HG02943 (cell line): ENCODE measurements at regions not wholly inside any gene's neighbourhood (a gene's known extent, or its start where the extent isn't known, plus 50 kb on each side); places are given as distances from the start of the nearest gene placed in this dataset.

Experiments
- ATAC-seq: cut with Tn5 transposase; IDR thresholded peaks from one replicate; pipeline ENCODE4 v1.9.1; 2021; ENCODE audit warnings: mild to moderate bottlenecking, low read depth, moderate library complexity; ENCODE audit not compliant: unreplicated experiment

DNA sequence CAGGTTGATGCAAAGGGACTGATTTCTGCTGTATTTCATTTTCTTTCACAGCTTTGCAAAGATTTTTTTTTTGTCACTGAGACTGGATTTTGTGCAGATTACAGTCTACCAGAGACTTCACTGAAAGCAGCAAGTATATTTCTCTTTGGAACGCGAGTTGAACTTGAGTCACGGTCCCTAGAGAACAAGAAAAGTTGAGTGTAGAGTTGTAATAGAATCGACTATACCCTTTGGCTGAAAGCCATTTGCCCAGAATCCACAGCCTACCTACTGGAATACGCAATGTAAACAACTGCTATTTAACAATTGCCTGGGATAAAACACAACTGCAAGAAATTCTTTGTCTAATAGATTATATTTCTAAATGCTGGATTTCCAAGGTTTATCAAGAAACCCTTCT, 520.6 kb downstream of the HDGFL1 start:
- no peak for ATAC-seq

- no peak for ATAC-seq
These were observed 522.4 kb downstream of the HDGFL1 start for GRCh38 chr6:23091795-23092194.

- ATAC-seq, result no peak
These were observed 527.5 kb downstream of the HDGFL1 start for GRCh38 chr6:23096876-23097275.

DNA sequence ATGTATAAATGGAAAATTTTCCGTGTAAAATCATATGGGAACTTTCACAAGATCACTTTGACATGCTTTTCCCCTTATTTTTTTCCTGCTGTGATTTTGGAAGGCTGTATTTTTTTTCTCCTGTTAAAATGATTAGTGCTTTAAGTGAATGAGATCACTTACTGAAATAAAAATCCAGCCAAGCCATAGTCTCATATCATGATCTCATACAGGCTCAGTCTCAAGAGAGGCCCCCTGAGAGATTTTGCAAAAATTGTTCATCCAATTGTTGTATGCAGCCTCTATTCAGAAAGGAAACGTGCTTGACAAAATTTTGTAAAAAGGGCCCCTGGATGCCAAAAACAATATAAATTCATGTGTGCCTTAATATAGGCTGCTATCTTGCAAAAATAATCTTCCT, 528.2 kb downstream of the HDGFL1 start:
- ATAC-seq, result no peak

DNA sequence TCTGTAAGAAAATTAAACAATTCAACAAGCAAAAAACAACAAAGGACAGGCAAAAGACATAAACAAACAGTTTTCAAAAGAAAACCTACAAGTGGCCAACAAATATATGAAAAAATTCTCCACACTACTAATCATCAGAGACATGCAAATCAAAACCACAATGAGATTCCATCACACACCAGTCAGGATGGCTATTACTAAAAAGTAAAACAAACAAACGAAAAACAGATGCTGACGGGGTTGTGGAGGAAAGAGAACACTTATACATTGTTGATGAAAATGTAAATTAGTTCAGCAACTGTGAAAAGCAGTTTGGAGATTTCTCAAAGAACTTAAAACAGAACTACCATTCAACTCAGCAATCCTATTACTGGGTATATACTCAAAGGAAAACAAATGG, 537.6 kb downstream of the HDGFL1 start:
- no peak for ATAC-seq

DNA sequence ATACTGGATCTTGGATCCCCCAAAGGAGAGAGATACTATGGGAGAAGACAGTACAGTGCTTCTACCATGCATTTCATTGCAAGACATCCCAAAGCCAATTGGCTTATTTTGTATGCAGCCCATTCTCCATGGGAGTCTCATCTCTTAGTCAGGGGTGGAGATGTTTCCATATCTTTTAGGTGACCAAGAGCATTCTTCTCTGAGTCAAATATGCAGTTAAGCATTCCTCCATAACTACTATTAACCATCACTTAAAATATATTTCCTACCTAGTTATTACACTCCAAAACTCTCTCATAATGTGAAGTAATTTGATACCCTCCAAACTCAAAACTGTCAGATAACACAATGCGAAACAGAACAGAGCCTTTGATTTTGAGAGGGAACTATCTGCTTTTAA, 542.6 kb downstream of the HDGFL1 start:
- ATAC-seq, result no peak

GRCh38 chr6:23114812-23115504, 545.6 kb downstream of the HDGFL1 start:
- ATAC-seq, result no peak

DNA sequence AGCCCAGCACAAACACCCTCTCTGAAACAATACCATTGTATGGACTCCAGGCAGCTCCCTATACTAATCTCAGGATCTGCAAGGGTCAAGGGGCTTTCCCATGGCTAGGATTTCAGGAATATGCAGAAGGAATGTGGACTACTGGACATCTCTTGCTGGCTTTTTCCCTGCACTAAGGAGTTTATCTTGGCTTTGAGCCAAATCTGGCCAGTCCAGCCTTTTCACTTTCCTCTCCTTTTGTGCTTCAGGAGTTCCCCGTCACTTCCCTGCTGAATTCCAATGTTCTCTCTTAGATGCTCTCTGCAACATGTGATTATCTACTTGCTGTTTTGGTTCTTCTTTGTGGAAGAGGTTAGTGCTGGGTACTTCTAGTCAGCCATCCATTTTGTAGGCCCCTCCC, 568.2 kb downstream of the HDGFL1 start:
- ATAC-seq, result no peak

DNA sequence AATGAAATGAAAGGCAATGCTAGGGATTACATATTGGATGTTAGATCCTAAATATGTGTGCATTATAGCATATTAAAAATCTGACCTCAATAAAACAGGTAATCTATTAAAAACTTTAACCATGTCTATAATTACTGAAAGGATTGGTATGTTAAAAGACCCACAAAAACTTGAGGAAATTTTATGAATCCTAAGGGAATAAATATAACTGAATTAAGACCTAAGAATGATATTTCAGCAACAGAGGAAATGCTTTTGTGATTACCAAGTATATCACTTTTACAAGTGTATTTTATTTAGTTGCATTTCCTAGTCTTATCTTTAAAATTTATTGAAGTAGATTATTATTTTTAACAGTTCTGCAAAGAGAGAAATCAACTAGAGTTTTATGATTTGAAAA, 571.5 kb downstream of the HDGFL1 start:
- ATAC-seq, result no peak

- no peak for ATAC-seq
These were observed 576.4 kb downstream of the HDGFL1 start for GRCh38 chr6:23145781-23146180.

DNA sequence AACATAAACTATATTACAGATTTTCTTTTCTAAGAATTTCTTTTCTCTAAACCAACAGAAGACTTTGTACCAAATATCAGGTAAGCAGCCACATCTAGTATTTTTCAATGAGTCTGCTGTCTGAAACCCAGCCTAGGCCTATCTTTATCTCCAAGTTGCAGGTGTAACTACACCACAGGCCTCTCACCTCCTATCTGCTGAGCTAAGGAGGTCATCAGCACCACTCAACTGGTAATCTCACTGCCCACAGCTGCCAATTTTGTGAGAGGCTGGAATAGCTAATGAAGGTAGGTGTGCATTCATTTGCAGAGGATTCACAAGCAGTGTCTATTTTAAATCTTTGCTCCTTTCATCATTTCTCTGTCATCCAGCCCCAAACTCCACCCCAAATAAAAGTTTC, 584.8 kb downstream of the HDGFL1 start:
- ATAC-seq, result no peak

- ATAC-seq, result no peak
These were observed 600.7 kb downstream of the HDGFL1 start for GRCh38 chr6:23170049-23170448.

GRCh38 chr6:23173234-23173633, 603.9 kb downstream of the HDGFL1 start:
- ATAC-seq, result no peak

- no peak for ATAC-seq
These were observed 605.5 kb downstream of the HDGFL1 start for GRCh38 chr6:23174781-23175361.

DNA sequence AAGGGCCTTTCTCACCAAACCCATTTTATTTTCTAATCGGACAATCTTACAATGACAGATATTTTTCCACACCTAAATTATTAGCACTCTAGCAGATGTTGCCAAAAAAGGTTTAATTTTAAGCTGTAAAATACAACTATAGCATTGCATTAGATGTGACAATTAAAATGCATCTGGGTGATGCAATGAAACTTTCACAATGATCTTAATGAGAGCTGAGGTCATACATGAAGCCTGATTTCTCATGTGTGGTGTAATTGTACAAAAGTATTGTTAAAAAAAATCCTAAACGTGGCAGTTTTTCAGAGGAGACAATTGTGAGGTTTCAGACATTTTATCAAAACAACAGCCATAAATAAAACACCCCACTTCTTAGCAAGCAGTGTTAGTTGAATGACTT, 606.0 kb downstream of the HDGFL1 start:
- ATAC-seq, result no peak

DNA sequence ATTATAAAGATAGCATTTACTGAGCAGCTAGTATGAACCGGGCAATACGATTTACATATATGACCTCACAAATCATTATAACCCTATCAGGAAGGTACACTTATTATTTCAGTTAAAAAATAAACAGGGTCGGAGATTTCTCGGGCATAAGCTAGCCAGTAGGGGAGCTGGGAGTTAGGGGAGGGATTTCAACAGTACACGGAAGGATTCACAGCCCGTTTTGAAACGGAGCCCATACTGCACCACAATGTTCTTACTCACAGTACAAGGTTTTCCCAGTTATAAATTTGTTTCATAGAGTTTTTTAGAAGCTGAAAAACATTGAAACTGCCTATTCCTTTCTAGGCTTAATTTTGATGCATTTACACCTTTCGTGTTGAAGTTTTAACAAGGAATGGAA, 607.1 kb downstream of the HDGFL1 start:
- no peak for ATAC-seq

DNA sequence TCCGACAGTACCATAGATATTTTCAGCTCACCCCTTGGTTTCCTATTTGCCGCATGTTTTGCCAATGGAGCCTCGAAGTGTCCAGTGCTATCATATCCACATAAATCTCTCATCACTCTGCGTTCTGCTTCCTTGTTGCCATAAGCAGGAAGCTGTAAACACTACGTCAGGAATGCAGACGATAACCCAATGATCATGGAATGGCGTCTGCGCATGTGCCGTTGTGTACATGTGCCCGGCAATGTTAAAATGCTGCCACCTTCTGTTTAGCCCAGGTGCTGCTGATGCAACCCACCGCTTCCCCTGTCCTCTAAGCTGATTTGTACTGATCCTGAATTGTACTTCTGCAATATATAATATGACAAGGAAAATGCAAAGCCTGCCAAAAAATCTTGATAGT, 607.5 kb downstream of the HDGFL1 start:
- no peak for ATAC-seq

DNA sequence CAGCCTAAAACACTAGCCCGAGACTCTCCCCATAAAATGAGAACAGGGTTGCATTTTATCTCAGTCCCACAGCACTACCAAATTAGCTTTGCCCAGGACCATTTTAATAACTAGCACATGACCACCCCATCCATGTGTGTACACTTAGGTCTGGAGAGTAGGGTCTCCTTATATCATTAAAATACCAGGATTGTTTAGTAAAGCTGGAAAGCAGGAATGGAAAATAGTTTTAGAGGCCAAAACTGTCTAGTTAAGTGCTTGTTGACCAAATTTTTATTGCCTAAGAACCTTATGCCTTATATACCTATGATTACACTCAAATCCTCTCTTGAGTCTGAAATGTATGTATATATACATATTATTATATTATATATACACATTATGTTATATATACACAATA, 608.4 kb downstream of the HDGFL1 start:
- ATAC-seq, result no peak

GRCh38 chr6:23179994-23180393, 610.6 kb downstream of the HDGFL1 start:
- no peak for ATAC-seq

DNA sequence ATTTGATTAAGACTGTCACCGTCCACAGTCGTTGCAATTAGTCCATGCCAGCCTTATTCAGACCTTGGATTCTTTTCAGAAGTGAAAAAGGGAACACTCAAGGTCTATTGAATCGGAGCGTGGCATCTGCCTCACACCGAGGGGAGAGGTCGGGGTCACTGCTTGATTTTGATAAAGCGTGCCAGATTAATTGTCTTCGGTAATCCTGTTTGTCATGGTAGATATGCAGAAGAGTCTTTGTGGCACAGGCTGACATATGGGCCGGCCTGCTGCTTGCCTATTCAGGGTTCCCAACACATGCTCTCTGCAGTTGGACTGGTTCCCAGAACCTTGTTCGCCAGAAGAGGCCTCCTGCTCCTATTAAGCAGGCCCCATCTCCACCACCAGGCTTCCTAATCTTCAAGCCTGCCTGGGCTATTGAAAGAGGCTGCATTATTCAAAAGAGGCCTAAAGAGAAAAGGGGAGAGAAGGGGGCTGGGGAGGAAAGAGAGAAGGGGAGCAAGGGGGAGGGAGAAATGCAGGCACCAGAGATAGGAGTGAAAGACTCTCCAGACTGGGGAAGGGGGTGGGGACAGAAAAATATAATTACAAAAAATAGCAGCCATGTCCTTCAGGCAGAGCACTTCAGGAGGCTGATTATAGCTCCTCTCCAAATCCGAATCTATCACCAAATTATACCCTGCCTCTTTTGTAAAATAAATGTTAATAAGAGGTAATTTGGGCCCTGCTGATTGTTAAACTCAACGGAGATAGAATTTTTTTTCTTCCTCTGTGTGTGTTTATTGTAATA, 611.3 kb downstream of the HDGFL1 start:
- ATAC-seq, result no peak

- no peak for ATAC-seq
These were observed 612.2 kb downstream of the HDGFL1 start for GRCh38 chr6:23181356-23182110.
